ENCODE measurements at regions not wholly inside any gene's neighbourhood (a gene's known extent, or its start where the extent isn't known, plus 50 kb on each side); places are given as distances from the start of the nearest gene placed in this dataset.

- Histone ChIP-seq H3K9me3 (ENCODE audit: insufficient read depth in 2 of 2, low read depth in 1 of 2, low read length in 1 of 2) (0 out of 4 replicates have a peak, but pooled peaks cover 0 to 3% of the 10 kb centered on the region in 2 experiments), H3K4ac (replicated peaks; ENCODE audit: insufficient read length, low read depth, low read length) (no peak overlapping the region), H3K4me3 (ENCODE audit: extremely low read depth in 1 of 4, insufficient read depth in 2 of 4, low read depth in 3 of 4, low read length in 4 of 4) (no peak overlapping the region), H2AFZ (ENCODE audit: low read length) (no peak overlapping the region), H4K20me1 (replicated peaks in 1 of 2; ENCODE audit: control insufficient read depth in 1 of 2, insufficient read depth in 2 of 2, low read length in 2 of 2) (no peaks in the 10 kb centered on the region), H3K14ac (ENCODE audit: insufficient read length) (no peak overlapping the region), H2BK20ac (ENCODE audit: low read length) (no peak overlapping the region), H2BK15ac (ENCODE audit: low read length) (no peak overlapping the region), H2AK5ac (ENCODE audit: low read depth, low read length) (no peak overlapping the region), H2BK12ac (ENCODE audit: low read depth, low read length) (no peak overlapping the region), H3K56ac (replicated peaks; ENCODE audit: insufficient read length, low read depth, low read length) (no peak overlapping the region), H3K4me2 (ENCODE audit: insufficient read depth in 1 of 2, low read depth in 2 of 2, low read length in 2 of 2) (no peak overlapping the region), H2BK120ac (replicated peaks; ENCODE audit: low read depth, low read length) (no peak overlapping the region), H3K23me2 (ENCODE audit: low read depth, low read length) (no peaks in the 10 kb centered on the region), H3K23ac (ENCODE audit: insufficient read length) (no peak overlapping the region), H3K27me3 (replicated peaks in 1 of 4; ENCODE audit: control insufficient read depth in 3 of 4, extremely low read depth in 1 of 4, insufficient read depth in 3 of 4, low read length in 3 of 4) (no peaks in the 10 kb centered on the region), H3K4me1 (replicated peaks in 1 of 4; ENCODE audit: control insufficient read depth in 3 of 4, insufficient read depth in 4 of 4, low read length in 3 of 4) (no peaks in the 10 kb centered on the region), H3K79me2 (ENCODE audit: control insufficient read depth in 1 of 2, insufficient read depth in 2 of 2, low read length in 2 of 2) (no peaks in the 10 kb centered on the region), H3K18ac (ENCODE audit: extremely low read depth, low read length) (no peak overlapping the region), H3K36me3 (ENCODE audit: control insufficient read depth in 2 of 4, insufficient read depth in 4 of 4, low read length in 3 of 4) (no peaks in the 10 kb centered on the region; a peak in 1 of 8 replicates), H4K5ac (ENCODE audit: insufficient read length, low read depth, low read length) (no peak overlapping the region), H3K27ac (ENCODE audit: low read depth, low read length) (no peak overlapping the region), H3K9ac (replicated peaks in 1 of 4; ENCODE audit: extremely low read depth in 1 of 4, low read depth in 3 of 4, low read length in 3 of 4) (no peak overlapping the region), H4K8ac (ENCODE audit: extremely low read depth, insufficient read depth, low read length) (no peak overlapping the region), H4K91ac (replicated peaks; ENCODE audit: insufficient read length, low read length) (no peak overlapping the region), H3K79me1 (ENCODE audit: low read depth, low read length) (no peaks in the 10 kb centered on the region), H2BK5ac (ENCODE audit: low read depth, low read length) (no peak overlapping the region)
- DNase-seq (ENCODE audit: low read depth in 1 of 2, low spot score in 2 of 2) (no peak), FAIRE-seq (no peak)
- 89% methylated on average over 6 of the region's 6 CpGs; no CpG with 5 or more reads in 1 of the 2 experiments for WGBS, 2 experiments (ENCODE audit: extremely low coverage in 1 of 2, insufficient coverage in 1 of 2, insufficient read length in 1 of 2, insufficient replicate concordance in 2 of 2, low coverage in 1 of 2, low lambda C conversion rate in 2 of 2, missing lambda C conversion rate in 1 of 2)
- ChIA-PET POLR2A (ENCODE audit: partially characterized antibody) (no interaction called here), CTCF (ENCODE audit: partially characterized antibody) (interaction anchor here (0.6 kb wide), 1 partner anchor 122 kb away, joined by 3 read pairs; no protein-coding TSS in a partner anchor)
- TF ChIP-seq CTBP2 (IDR thresholded peaks at IDR 0.05; ENCODE audit: borderline replicate concordance, insufficient read depth, insufficient read length, low read length) (no peak), BACH1 (IDR thresholded peaks at IDR 0.05; ENCODE audit: low read length) (no peak), MAX (IDR thresholded peaks at IDR 0.05) (no peak), RFX5 (IDR thresholded peaks at IDR 0.05; ENCODE audit: borderline replicate concordance, low read depth, low read length) (no peak), RXRA (IDR thresholded peaks at IDR 0.05; ENCODE audit: insufficient read depth, low read depth, low read length) (no peak), SAP30 (IDR thresholded peaks at IDR 0.05; ENCODE audit: insufficient read depth, insufficient replicate concordance, low read length) (no peak), NRF1 (IDR thresholded peaks at IDR 0.05; ENCODE audit: low read depth, low read length) (no peak), PHF8 (conservative IDR thresholded peaks at IDR 0.05; ENCODE audit: low read depth, low read length) (no peak), ATF2 (IDR thresholded peaks at IDR 0.05; ENCODE audit: low read length) (no peak), ASH2L (IDR thresholded peaks at IDR 0.05; ENCODE audit: low read length) (no peak)
- TF ChIP-seq, protein P1, sequence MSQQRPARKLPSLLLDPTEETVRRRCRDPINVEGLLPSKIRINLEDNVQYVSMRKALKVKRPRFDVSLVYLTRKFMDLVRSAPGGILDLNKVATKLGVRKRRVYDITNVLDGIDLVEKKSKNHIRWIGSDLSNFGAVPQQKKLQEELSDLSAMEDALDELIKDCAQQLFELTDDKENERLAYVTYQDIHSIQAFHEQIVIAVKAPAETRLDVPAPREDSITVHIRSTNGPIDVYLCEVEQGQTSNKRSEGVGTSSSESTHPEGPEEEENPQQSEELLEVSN (IDR thresholded peaks at IDR 0.05), result no peak
Observed at GRCh38 chr9:81363916-81364480, 325.3 kb downstream of the TLE1 start.
